GM12891 (cell line): ENCODE measurements at regions not wholly inside any gene's neighbourhood (a gene's known extent, or its start where the extent isn't known, plus 50 kb on each side); places are given as distances from the start of the nearest gene placed in this dataset.

ENCODE experiments used
- DNase-seq: peaks from one replicate; pipeline ENCODE4 v3.0.0; 2011; ENCODE audit warnings: low spot score; ENCODE audit not compliant: insufficient read length
- FAIRE-seq: peaks from 2 replicates; lab custom pipeline; 2011; peaks lifted over from hg19 to GRCh38; lab: Jason Lieb, UNC
- PAX5 ChIP-seq: IDR thresholded peaks from 2 replicates; pipeline ENCODE4 v1.6.1; 2011; ENCODE audit warnings: low read length, moderate library complexity, mild to moderate bottlenecking; ENCODE audit not compliant: insufficient read depth, severe bottlenecking
- POLR2A ChIP-seq: IDR thresholded peaks from 2 replicates; pipeline ENCODE4 v1.6.1; 2011; ENCODE audit warnings: low read depth, low read length, control low read depth
- POLR2AphosphoS5 ChIP-seq: IDR thresholded peaks from 2 replicates; pipeline ENCODE4 v1.6.1; 2011; ENCODE audit warnings: low read depth, low read length, control low read depth
- POU2F2 ChIP-seq: IDR thresholded peaks from 2 replicates; pipeline ENCODE4 v1.6.1; 2011; ENCODE audit warnings: low read depth, mild to moderate bottlenecking, control low read depth, low read length, moderate library complexity
- SPI1 ChIP-seq: IDR thresholded peaks from 2 replicates; pipeline ENCODE4 v1.6.1; 2011; ENCODE audit warnings: low read depth, low read length, control low read depth
- TAF1 ChIP-seq: IDR thresholded peaks from 2 replicates; pipeline ENCODE4 v1.6.1; 2011; ENCODE audit warnings: low read depth, low read length, control low read depth

DNA sequence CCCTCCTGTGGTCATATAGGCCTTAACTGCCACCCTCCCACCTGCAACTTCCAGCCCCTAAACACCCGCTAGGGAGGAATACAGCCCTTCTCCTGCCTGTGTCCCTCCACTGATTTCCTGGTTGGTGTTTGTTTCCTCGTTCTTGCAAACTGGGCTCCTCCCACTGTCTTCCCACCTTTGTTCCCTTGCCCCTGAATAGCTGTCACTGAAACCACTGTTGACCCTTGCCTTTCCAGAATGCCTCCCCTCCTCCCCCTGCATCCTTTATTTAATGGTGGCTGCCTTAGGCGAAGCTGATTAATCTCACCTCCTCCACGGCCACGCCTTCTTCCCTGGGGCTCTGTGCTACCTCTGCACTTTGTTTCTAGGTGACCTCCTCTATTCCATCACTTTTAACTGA lies 626.7 kb downstream of the BNC2 start:
- no peak for FAIRE-seq
- TF ChIP-seq TAF1, result no peak
- TF ChIP-seq SPI1, result no peak
- TF ChIP-seq PAX5, result no peak
- no peak for TF ChIP-seq POLR2AphosphoS5
- no peak for TF ChIP-seq POU2F2
- TF ChIP-seq POLR2A, result no peak
- no peak for DNase-seq

DNA sequence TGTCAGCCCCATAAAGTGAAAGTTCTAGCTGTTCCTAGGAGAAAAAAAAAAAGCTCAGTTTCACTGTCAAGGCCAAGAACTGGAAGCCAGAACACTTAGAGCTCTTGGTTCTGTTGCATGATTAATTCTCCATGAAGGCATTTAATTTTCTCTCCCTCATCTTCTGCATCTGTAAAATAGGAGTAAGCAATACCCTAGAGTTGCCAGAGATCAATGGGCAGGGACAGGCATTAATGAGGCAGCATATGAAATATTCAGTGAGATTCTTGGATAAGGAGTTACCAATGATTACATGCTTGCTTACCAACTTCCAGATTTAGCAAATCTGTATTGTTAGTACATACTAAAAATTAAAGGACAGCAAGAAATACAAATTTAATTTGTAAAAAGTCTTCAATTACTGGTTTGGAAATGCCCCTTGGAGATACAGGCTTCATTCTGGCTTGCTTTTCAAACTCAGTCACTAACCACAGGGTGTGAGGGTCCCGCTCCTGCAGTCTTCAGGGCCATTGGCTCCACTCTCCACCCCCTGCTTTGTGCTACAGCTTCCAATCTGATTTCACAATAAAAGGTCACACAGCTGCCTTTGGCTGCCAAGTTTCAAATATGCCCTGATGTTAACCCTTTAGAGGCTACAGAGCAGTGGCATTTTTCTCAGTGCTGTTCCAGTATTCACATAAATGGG lies 624.6 kb downstream of the BNC2 start:
- DNase-seq, result no peak

DNA sequence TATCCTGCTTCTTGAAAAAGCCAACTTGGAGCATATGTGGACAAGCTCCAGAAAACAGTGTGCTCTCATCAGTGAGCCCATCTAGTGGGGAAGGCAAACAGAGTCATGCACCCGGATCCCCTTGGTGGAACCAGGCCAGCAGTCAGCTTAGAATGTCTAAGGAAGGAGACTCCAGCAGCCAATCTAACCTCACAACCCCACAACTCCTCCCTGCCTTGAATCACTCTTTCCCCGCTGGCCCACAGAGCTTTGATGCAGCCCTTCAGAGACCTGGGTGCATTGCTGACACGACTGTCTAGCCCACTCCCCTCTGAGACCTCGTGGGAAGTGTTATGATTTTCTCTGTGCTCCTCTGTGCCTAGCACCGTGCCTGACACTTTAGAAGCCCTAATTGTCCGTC lies 623.7 kb downstream of the BNC2 start:
- FAIRE-seq, result no peak
- TF ChIP-seq POU2F2, result no peak
- TF ChIP-seq PAX5, result no peak
- TF ChIP-seq POLR2AphosphoS5, result no peak
- no peak for TF ChIP-seq TAF1
- no peak for TF ChIP-seq SPI1
- TF ChIP-seq POLR2A, result no peak
- no peak for DNase-seq

More for the DNA sequence above, 624.6 kb downstream of the BNC2 start:
- TF ChIP-seq POLR2AphosphoS5 (no peak), SPI1 (no peak), POLR2A (no peak)
- no peak for FAIRE-seq

DNA sequence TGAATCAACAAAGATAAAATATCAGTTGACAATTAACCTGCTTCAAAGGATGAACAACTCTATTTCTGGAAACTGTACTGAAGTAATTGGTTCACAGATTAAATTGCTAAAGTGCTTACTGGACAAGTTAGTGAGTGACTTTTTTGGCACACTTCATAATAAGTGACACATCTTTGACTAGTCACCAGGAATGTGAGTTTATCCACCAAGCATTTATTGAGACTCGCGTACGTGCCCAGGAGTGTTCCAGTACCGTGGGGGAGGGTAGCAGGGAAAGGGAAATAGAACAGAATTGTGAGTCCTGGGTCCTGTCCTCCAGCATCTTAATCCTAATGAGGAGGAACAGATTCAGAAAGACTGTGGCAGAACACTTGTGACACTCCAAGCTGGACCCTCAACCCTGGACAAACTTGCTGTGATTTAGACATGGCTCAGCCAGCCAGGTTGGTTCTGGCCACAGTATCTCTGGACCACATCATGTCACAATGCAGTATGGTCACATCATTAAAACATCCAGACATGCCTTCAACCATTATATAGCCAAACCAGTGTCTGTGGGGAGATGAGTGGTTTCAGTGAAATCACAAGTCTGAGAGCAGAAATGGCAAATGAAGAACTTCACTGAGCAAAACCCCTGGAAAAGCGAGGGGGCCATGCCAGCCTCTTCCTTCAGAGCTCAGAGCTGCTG lies 623.1 kb downstream of the BNC2 start:
- FAIRE-seq, result no peak
- DNase-seq, result no peak
- TF ChIP-seq TAF1, result no peak
- no peak for TF ChIP-seq POLR2AphosphoS5
- no peak for TF ChIP-seq POLR2A
- TF ChIP-seq PAX5, result no peak
- no peak for TF ChIP-seq POU2F2
- no peak for TF ChIP-seq SPI1

DNA sequence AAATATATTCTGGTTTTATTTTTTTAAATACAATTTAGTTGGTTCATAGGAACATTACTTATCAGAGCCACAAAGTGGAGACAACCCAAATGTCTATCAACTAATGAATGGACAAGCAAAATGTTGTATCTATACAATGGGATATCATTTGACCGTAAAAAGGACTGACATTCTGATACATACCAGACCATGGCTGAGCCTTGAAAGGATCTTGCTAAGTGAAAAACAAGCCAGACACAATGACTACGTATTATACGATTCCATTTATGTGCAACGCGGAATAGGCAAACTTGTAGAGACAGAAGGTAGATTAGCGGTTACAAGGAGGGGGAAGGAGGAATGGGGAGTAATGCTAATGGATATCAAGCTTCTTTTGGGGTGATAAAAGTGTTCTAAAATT lies 621.6 kb downstream of the BNC2 start:
- TF ChIP-seq POLR2A (no peak), TAF1 (no peak), SPI1 (no peak), PAX5 (no peak), POU2F2 (no peak), POLR2AphosphoS5 (no peak)
- DNase-seq (no peak), FAIRE-seq (no peak)

DNA sequence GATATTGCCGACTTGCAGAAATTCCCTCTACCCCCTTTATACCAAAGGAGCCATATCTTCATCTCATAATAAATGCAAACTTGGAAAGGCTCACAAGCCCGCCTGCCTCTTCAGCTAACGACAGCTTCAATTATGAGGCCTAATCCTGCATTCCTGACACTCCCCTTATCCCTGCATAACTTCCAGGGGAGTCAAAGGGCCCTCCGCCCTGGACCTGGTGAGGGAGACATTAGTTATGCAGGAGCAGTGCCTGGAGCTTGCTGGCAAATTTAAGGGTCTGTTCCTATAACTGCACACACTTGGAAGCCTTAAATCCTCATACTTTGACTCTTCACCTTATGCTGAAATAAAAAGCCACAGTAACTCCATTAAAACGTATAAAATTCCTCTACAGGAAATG lies 617.9 kb downstream of the BNC2 start:
- DNase-seq, result no peak
- TF ChIP-seq PAX5 (no peak), POLR2A (no peak), TAF1 (no peak), POU2F2 (no peak), SPI1 (no peak)
- no peak for FAIRE-seq

DNA sequence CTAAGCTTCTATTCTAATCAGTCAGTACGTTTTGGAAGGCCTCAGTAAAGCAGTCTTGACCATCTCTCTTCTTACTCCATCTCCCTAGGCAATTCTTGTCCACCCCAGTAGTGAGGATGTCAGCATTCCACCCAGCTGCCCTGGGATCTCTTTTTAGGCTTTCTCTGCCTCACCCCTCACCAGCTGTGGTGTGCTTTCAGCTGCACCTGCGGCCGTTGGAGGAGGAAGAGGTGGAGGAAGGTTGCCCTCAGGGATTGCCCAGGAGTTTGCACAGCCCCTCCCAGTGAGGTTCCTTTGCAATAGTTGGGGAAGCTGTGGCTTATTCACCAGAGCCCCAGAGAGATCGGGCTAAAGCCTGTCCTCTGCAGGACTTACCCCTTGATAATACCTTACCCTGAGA lies 615.8 kb downstream of the BNC2 start:
- TF ChIP-seq SPI1, result no peak
- TF ChIP-seq TAF1, result no peak
- TF ChIP-seq POLR2AphosphoS5, result no peak
- no peak for TF ChIP-seq POLR2A
- no peak for TF ChIP-seq PAX5
- TF ChIP-seq POU2F2, result no peak
- DNase-seq, result no peak
- no peak for FAIRE-seq

DNA sequence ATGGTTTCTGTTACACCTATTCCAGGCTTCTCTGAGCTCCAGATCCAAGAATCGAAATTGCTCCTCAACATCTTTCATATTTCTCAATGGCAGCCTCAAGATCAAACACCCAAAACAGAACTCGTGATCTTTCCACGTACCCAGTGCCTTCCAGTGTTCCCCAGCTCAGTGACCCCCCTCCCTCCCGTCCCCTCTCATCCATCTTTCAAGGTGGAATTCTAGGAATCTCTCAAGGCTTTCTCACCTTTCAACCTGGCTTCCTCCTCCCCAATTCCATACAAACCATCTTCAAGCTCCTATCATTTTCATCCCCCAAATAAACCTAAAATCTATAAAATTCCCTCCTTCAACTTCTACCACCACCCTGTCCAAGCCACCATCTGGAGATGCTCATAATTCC lies 615.3 kb downstream of the BNC2 start:
- FAIRE-seq, result no peak
- TF ChIP-seq PAX5, result no peak
- no peak for DNase-seq

DNA sequence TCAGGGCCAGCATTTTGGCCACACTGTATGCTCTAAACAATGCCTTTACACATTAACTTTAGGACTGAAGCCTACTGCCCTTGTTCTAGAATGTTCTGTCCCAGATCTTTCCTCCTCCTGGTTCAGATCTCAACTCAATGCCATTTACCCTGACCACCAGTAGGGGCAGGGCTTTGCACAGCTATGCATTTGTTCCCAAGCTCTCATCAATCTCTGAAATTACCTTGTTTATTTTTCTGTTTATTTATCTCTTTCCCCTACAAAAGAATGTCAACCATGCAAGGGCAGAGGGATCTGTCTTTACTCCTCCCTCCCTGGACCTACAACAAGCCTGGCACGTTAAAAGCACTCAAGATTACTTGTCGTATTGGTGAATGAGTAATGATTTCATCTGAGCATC lies 612.9 kb downstream of the BNC2 start:
- no peak for TF ChIP-seq PAX5
- no peak for TF ChIP-seq POLR2AphosphoS5
- TF ChIP-seq TAF1, result no peak
- TF ChIP-seq POU2F2, result no peak
- TF ChIP-seq POLR2A, result no peak
- no peak for TF ChIP-seq SPI1
- FAIRE-seq (no peak), DNase-seq (no peak)

DNA sequence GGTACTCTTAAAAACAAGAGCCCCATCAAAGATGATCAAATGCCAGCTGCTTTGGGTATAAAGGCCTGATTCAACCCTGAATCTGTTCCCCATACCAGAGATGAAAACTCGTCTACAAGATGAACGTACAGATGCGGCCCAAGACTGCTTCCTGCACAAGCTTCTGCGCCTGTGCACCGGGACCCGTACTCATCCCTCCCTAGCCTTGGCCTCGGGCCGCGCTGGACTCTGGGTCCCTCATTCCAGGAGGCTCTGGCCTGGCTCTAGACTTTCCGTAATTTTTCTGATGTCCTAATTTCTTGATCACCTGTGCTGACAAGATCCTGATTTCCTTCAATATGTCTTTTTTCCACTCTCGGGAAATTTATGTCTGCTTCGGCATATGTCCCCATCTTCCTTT lies 612.3 kb downstream of the BNC2 start:
- TF ChIP-seq POLR2AphosphoS5, result no peak
- no peak for TF ChIP-seq SPI1
- TF ChIP-seq PAX5, result no peak
- no peak for TF ChIP-seq POLR2A
- TF ChIP-seq POU2F2, result no peak
- no peak for TF ChIP-seq TAF1
- no peak for FAIRE-seq
- DNase-seq, result no peak
